GM18517 (cell line): ENCODE measurements at regions not wholly inside any gene's neighbourhood (a gene's known extent, or its start where the extent isn't known, plus 50 kb on each side); places are given as distances from the start of the nearest gene placed in this dataset.
"Not testable (repeated sequence)": the region's sequence is repeated elsewhere in the genome, so short reads cannot be mapped to it uniquely, and the experiment has no call there.

ENCODE experiments used
- ATAC-seq: cut with Tn5 transposase; IDR thresholded peaks from one replicate; pipeline ENCODE4 v1.9.1; 2021; ENCODE audit warnings: mild to moderate bottlenecking, moderate library complexity; ENCODE audit not compliant: unreplicated experiment

DNA sequence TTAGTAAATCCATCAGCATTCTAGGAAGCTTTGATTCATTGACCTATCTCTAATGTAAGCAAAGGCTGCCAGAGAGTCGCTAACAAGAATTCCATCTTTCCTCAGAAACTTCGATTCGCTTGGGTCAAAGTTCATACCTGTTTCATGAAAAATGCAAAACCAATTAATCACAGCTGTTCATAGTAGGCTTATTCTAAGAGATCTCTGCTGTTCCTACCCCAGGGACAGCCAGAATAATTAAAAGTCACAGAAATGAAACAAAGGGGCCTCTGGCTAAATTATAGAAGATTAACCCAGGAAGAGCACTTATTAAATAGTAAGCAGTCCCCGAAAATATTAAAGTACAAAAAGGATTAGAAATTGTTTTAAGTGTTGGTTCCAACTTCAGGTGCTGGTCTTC lies 280.1 kb upstream of the FRG2C start:
- not testable (repeated sequence) for ATAC-seq

DNA sequence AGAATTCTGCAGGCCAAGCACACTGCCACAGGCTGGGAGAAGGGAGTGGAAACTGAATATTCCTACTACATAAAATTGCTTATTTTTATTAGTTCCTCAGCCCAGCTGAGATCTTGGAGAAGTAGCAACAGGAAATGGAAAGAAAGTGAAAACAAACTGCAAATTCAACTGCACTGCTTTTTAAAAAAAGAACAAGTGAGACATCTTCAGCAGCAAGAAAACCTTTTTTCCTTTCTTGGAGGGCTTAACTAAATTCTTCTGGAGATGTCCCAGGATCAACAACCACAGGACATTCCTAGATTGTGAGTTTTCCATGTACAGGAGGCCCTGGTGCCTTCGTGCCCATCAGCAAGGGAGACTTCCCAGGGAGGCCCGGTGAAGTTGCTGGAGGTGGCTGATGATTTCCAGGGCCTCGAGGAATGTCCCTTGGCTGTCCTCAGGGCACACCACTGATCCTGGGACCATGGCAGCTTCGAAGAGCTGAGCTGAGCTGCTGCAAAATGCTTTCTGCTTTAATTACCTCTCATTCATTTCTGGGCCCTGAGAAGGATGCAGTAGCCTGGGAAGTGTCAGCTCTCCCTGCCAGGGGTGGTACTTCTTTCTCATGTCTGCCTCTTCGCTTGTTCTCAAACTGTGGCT lies 275.5 kb upstream of the FRG2C start:
- not testable (repeated sequence) for ATAC-seq

DNA sequence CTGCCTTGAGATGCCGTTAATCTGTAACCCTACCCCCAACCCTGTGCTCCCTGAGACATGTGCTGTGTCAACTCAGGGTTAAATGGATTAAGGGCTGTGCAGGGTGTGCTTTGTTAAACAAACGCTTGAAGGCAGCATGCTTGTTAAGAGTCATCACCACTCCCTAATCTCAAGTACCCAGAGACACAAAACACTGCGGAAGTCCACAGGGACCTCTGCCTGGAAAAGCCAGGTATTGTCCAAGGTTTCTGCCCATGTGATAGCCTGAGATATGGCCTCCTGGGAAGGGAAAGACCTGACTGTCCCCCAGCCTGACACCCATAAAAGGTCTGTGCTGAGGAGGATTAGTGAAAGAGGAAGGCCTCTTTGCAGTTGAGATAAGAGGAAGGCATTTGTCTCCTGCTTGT lies 270.8 kb upstream of the FRG2C start:
- ATAC-seq, result not testable (repeated sequence)

DNA sequence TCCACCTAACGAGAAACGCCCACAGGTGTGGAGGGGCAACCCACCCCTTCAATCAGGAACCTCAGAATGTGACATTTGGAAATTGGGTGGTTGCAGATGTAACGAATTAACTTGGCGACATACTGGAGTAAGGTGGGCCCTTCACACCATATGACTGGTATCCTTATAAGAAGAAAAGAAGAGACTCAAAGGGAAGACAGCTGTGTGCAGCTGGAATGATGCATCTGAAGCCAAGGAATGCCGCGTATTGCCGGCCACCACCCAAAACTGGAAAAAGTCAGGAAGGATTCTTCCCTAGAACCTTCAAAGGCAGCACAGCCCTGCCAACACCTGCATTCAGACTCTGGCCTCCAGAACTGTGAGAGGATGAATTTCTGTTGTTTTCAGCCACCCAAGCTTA lies 270.0 kb upstream of the FRG2C start:
- ATAC-seq, result not testable (repeated sequence)

DNA sequence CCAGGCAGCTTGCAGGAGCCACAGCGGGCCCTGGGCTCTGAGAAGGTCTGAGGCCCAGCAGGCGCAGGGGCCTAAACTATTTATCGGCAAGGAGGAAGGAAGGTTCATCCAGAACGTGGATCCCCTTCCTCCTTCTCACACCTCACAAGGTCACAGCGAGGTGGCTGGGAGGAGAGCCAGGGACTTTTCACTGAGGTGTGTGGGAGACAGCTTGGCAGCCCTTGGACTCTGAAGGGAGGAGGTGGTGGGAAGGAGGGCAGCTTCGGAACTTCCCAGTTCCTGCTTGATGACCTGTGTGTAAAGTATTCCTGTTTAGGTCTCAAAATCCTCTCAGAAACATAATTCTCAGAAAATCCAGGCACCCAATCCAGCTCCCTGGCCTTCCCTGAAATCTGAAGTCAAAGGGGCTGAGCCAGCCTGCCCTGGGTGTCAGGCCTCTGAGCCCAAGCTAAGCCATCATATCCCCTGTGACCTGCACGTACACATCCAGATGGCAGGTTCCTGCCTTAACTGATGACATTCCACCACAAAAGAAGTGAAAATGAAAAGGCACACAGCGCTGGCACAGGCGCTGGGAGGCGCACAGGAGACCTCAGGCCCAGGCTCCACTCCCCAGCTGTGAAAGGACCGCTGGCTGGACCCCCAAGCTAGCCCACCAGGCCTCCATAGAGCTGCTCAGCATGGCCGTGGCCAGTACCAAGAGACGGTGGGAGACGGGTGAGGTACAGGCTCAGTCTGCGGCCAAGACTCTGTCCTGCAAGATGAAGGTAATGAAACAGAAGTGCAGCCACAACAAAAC lies 269.4 kb upstream of the FRG2C start:
- not testable (repeated sequence) for ATAC-seq

DNA sequence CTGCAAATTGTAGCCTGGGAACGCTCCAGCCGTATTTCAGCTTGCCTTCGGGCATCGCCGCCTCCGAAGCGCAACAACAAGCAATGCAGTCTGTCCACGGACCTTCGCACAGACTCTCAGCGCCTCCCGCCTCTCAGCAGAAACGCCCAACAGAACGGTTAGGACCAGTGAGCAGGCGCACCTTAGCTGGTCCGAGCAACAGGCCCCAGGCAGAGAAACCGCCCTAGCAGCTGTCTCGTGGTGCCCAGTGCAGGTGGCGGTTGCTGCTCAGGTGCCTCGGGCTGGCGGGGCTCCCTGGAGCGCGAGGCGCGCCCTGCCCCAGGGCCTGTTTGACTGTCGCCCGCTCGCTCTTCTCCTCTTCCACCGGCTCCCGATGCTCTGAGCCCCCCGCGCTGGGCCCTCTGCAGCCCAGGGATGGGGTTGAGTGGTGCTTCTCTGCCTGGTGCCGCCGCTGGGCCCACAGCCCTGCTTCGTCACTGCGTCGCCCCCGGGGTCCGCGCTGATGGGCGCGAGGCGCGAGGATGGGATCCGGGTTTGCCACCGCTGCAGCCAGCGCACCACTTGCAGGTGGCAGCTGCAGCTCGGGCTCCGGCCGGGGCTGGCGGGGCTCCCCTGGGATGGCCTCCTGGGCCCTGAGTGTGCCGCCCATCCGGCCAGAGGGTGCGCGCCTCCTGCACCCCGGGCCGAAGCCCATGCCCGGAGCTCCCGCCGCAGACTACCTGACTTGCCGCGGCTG lies 268.4 kb upstream of the FRG2C start:
- no peak for ATAC-seq

DNA sequence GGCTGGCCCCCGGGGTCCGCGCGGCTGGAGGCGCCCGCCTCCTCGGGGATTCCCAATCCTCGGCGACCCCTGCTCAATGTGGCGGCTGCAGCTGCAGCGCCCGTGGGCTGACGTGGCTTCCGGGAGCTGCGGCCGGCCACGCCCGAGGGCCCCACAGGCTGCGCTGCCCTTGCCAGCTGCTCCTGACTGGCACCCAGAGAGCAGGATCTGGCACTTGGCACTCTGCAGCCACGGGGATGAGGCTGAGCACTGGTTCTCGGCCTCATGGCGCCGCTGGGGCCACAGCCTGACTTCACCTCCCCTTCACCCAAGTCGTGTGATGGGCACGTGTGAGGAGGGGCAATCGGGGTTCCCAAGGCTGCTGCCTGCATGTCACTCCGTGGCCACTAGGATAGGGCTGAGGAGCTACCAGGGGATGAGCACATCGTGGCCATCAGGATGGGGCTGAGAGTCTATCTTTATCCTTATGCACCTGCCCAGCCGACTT lies 267.8 kb upstream of the FRG2C start:
- no peak for ATAC-seq

DNA sequence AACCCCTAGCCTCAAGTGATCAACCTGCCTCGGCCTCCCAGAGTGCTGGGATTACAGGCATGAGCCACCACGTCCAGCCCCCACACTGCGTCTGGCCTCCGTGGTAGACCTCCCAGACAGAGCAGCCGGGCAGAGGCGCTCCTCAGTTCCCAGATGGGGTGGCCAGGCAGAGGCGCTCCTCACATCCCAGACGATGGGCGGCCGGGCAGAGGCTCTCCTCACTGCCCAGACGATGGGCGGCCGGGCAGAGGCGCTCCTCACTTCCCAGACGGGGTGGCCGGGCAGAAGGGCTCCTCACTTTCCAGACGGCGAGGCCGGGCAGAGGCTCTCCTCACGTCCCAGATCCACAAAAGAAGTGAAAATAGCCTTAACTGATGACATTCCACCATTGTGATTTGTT lies 266.6 kb upstream of the FRG2C start:
- not testable (repeated sequence) for ATAC-seq

DNA sequence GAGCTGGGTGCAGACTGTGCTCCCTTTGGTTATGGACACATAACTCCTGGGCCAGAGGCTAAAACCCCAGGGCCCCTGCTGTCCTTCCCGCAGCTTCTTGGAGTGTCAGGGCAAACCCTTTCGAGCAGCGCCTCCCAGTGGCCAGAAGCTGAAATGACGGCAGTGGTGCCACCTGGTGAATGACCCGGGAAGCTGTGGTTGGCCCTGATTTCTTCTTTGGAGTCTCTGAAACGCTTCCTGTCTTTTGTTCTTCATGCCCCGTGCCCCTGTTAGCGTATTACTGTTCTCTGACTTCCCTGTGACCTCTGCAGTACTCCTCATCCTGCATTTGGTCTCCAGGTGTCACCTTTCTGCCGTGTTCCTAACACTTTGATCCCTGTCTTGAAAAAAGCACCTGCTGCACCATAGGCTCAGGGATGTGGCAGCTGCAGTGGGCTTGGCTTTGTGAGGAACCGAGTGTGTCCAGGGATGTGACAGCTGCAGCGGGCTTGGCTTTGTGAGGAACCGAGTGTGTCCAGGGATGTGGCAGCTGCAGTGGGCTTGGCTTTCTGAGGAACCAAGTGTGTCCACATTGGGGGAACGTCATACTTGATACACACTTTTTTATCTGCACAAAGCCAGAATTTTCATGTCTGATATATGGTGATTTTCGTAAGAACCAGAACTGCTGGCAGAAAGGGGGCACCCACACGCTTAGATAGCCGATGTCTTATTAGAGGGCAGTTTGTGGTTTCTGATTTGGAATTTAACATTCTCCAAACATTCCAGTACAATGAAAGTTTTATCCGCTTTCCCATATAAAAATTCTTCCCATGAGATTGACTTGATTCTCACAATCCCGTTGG lies 241.8 kb upstream of the FRG2C start:
- ATAC-seq, result not testable (repeated sequence)

DNA sequence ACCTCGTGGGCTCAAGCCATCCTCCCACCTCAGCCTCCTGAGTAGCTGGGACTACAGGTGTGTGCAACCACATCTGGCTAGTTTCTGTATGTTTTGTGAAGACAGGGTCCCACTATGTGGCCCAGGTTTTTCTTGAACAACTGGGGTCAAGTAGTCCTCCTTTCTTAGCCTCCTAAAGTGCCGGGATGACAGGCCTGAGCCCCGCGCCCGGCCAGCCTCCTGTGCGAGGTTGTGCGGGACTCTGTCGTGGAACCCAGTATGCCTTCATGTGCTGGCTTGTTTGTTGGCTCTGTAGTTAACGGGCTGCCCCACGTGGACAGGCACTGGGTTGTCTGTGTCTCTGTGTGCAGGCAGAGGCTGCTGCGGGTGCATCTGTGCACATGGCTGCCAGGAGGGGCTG lies 238.7 kb upstream of the FRG2C start:
- ATAC-seq, result not testable (repeated sequence)

DNA sequence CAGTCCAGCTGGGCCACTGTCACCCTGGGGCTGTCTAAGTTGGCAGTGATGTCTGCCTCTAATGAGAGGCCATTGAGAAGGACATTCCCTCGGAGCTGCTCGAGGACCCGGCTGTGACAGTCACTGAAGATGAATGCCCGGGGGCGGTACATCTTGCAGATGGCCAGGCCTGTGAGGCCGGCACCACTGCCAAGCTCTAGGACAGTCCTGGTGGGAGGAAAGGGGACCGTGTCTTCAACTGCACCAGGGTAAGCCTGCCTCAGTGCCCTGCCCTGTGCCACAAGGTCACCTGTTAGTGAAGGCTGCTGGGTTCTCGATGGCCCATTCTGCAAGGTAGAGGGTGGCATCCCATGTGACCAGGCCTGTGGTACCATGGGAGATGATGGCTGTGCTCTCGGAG lies 236.6 kb upstream of the FRG2C start:
- not testable (repeated sequence) for ATAC-seq

DNA sequence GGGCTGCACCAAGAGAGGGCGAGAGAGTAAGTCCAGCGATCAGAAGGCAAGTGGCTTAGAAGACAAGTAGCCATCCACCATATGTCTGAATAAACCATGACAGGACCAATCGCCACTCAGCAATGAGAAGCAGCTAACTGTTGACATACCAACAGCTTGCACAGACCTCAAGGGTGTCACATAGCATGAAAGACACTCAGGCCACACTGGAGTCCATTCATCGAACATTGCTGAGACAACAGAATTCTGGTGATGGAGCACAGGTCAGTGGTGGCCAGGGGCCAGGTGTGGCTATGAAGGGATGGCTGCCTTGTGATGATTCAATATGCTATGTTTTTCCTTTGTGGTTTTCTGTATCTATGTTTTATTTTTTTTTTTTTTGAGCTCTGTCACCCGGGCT lies 236.2 kb upstream of the FRG2C start:
- ATAC-seq, result not testable (repeated sequence)

DNA sequence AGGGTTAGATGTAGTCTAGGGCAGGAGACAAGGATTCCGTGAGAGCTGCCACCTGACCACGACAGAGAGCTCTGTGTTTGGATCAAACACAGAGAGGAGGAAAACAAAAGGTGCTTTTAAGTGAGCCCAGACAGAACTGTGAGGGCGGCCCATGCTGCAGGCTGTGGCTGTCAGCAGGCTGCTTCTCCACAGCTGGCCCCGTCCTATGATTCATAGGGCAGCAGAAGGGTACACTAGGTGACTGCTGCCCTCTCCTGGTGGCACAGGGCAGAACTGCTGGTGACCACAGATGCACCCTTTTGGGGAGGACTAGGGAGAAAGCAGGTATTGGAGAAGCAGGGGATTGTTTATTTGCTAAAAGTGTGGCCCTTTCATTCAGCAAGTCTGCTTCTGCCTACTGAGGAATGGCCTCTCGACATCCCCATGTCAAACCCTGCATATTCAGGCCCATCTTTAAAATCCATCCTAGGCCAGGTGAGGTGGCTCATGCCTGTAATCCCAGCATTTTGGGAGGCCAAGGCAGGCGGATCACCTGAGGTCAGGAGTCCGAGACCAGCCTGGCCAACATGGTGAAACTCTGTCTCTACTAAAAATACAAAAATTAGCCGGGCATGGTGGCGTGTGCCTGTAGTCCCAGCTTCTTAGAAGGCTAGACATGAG lies 234.4 kb upstream of the FRG2C start:
- not testable (repeated sequence) for ATAC-seq

DNA sequence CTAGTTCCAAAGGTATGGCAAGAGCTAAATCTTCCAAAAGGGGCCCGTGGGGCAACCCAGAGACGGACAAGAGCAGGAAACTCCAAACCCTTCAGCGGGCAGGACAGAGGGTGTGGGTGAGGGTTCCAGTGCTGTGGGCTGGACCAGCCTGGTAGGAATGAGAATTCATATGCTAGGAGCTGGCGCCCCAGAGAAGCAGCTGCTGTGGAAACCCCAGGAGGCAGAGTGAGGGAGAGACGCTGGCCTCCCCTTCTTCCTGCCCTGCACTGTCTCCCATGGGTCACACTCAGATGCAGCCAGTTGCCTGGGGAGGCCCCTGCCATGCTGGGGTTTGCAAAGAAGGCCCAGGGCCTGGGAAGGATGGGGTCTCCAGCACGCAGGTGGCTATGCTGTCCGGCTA lies 233.7 kb upstream of the FRG2C start:
- not testable (repeated sequence) for ATAC-seq

DNA sequence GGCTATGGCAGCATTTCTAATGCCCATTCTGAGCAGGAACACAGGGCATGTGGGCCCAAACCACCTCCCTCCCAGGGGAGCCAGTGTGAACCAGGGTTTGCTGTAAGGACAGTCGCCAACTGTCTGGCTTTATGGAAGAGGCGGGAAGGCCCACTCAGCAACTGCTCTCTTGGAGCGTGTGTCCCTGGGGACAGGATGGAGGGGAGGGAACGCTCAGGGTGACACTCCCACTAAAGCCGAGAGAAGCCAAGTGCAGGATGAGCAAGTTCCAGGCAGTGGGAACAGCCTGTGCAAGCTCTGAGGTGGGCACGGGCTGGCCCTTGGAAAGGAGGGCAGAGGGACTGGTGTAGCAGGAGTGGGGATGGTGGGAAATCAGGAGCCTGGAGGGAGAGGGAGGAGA lies 233.0 kb upstream of the FRG2C start:
- ATAC-seq, result not testable (repeated sequence)

DNA sequence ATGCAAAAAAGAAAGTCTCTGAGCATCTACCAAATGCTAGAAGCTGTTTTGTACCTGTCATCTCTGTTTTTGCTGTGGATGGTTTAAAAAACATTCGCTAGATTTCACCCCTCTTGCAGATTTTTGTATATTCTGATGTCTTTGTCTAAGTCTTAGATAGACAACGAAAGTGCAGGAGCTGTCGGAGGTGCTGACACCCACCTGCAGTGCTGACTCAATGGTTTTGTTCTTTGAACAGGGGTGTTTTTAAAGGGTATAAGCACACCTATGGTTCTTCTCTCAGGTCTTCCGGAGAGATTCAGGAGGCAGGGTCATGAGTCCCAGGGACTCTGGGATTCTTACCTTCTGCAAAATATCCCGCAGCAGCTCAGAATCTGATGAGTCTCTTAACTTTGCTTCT lies 231.7 kb upstream of the FRG2C start:
- not testable (repeated sequence) for ATAC-seq

DNA sequence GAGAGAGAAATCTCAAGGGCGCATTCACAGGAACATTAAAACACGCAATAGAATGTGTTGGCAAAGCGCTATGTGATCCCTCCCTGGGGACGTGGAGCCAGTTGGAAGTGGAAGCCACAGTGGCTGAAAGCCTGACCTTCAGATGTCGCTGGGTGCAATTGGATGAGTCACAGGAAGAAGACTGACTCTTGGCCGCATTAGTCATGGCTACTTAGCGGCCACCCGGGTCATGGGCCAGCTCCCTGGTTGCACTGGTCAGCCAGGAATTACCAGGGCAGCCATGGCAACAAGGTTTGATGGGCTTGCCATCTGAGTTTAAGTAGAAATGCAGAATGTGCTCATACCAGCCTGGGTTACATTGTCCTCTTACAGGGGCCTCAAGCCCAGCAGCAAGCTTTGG lies 231.2 kb upstream of the FRG2C start:
- not testable (repeated sequence) for ATAC-seq

DNA sequence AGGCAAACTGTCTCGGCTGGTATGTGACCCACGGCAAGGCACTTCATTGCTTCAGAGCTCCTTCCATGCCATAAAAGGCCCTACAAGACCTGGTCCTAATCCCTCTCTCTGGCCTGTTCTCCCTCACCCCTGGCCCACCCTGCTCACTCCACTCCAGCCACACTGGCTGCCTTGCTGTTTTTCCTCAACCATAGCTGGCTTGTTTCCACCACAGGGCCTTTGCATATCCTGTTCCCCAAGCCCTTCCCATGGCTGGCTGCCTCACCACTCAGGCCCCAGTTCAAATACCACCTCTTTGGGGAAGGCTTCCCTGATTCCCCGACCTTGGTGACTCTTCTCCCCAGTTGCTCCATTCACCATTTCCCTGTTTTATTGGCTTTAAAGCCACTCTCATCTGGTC lies 230.8 kb upstream of the FRG2C start:
- not testable (repeated sequence) for ATAC-seq

DNA sequence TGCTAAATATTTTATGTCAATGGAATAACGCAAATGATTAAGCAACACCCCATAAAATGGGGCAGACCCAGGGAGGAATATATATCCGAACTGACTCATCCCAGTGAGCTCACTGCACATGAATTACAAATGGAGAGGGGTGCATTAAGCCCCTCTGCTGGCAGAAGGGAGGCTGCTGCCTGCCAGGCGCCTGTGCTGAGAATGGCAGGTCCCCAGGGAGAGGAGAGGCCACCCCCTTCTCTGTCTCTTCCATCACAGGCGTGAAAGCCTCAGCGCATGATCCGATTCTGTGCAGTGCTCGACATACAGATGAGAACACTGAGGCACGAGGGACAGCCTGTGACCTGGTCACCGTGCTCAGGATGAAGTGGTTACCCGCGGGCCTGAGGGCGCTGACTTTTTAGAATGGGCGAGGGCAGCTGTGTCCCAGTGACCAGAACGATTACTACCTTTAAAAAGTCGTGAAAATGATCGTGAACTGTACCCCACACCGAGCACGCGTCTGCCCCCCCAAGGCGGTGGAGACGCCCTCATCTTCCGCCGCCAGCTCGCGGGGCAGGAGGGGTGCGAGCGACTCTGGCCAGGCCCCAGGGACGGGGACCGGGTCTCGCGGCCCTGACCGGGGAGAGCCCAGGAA lies 229.7 kb upstream of the FRG2C start:
- ATAC-seq, result not testable (repeated sequence)
